ENCODE measurements at regions not wholly inside any gene's neighbourhood (a gene's known extent, or its start where the extent isn't known, plus 50 kb on each side); places are given as distances from the start of the nearest gene placed in this dataset.

GRCh38 chr6:165173484-165173883 lies 135.9 kb downstream of the C6orf118 start:
- Mint-ChIP-seq H3K36me3 (ENCODE audit: insufficient read depth, unreplicated experiment) (no peaks in the 10 kb centered on the region), H3K4me3 (ENCODE audit: low read depth, unreplicated experiment) (no peak overlapping the region), H3K9me3 (ENCODE audit: low read depth, unreplicated experiment) (peaks cover 9% of the 10 kb centered on the region), H3K27ac (ENCODE audit: unreplicated experiment) (no peak overlapping the region), H3K4me1 (ENCODE audit: low read depth, unreplicated experiment) (peaks cover 11% of the 10 kb centered on the region), H3K27me3 (ENCODE audit: unreplicated experiment) (no peaks in the 10 kb centered on the region)
- BruUV-seq (replicated peaks) = no TSS peak
- intact Hi-C loops (cut with micrococcal nuclease; ENCODE audit: unreplicated experiment) = no loop called here
- no peak for DNase-seq
- CTCF ChIA-PET = no interaction called here
- no peak for TF ChIP-seq CTCF (IDR thresholded peaks at IDR 0.05; ENCODE audit: unreplicated experiment)

- no peaks in the 10 kb centered on the region for H3K4me1 Mint-ChIP-seq (ENCODE audit: low read depth, unreplicated experiment)
- BruUV-seq (replicated peaks) = no TSS peak
- H3K36me3 Mint-ChIP-seq (ENCODE audit: insufficient read depth, unreplicated experiment) = no peaks in the 10 kb centered on the region
- H3K27ac Mint-ChIP-seq (ENCODE audit: unreplicated experiment) = no peak overlapping the region
- no peak for DNase-seq
- H3K27me3 Mint-ChIP-seq (ENCODE audit: unreplicated experiment) = no peaks in the 10 kb centered on the region
- H3K9me3 Mint-ChIP-seq (ENCODE audit: low read depth, unreplicated experiment) = peaks cover 3% of the 10 kb centered on the region
- no peak for TF ChIP-seq CTCF (IDR thresholded peaks at IDR 0.05; ENCODE audit: unreplicated experiment)
- H3K4me3 Mint-ChIP-seq (ENCODE audit: low read depth, unreplicated experiment) = no peak overlapping the region
- intact Hi-C loops (cut with micrococcal nuclease; ENCODE audit: unreplicated experiment) = no loop called here
- CTCF ChIA-PET = no interaction called here
Measured at GRCh38 chr6:165167861-165168260, 141.5 kb downstream of the C6orf118 start.

GRCh38 chr6:165167311-165167710 lies 142.1 kb downstream of the C6orf118 start:
- Mint-ChIP-seq H3K9me3 (ENCODE audit: low read depth, unreplicated experiment) (peaks cover 3% of the 10 kb centered on the region), H3K4me3 (ENCODE audit: low read depth, unreplicated experiment) (no peak overlapping the region), H3K4me1 (ENCODE audit: low read depth, unreplicated experiment) (no peaks in the 10 kb centered on the region), H3K36me3 (ENCODE audit: insufficient read depth, unreplicated experiment) (no peaks in the 10 kb centered on the region), H3K27ac (ENCODE audit: unreplicated experiment) (no peak overlapping the region), H3K27me3 (ENCODE audit: unreplicated experiment) (no peaks in the 10 kb centered on the region)
- no TSS peak for BruUV-seq (replicated peaks)
- intact Hi-C loops (cut with micrococcal nuclease; ENCODE audit: unreplicated experiment) = no loop called here
- CTCF ChIA-PET = no interaction called here
- no peak for DNase-seq
- TF ChIP-seq CTCF (IDR thresholded peaks at IDR 0.05; ENCODE audit: unreplicated experiment) = no peak

- H3K4me1 Mint-ChIP-seq (ENCODE audit: low read depth, unreplicated experiment) = no peaks in the 10 kb centered on the region
- intact Hi-C loops (cut with micrococcal nuclease; ENCODE audit: unreplicated experiment) = no loop called here
- H3K9me3 Mint-ChIP-seq (ENCODE audit: low read depth, unreplicated experiment) = no peaks in the 10 kb centered on the region
- no peak overlapping the region for H3K27ac Mint-ChIP-seq (ENCODE audit: unreplicated experiment)
- no peaks in the 10 kb centered on the region for H3K27me3 Mint-ChIP-seq (ENCODE audit: unreplicated experiment)
- no peaks in the 10 kb centered on the region for H3K36me3 Mint-ChIP-seq (ENCODE audit: insufficient read depth, unreplicated experiment)
- DNase-seq = no peak
- no peak overlapping the region for H3K4me3 Mint-ChIP-seq (ENCODE audit: low read depth, unreplicated experiment)
- no TSS peak for BruUV-seq (replicated peaks)
- CTCF ChIA-PET = no interaction called here
- TF ChIP-seq CTCF (IDR thresholded peaks at IDR 0.05; ENCODE audit: unreplicated experiment) = no peak
Measured at GRCh38 chr6:165163519-165163918, 145.9 kb downstream of the C6orf118 start.

GRCh38 chr6:165159460-165159859 lies 149.9 kb downstream of the C6orf118 start:
- no peak for DNase-seq
- no peaks in the 10 kb centered on the region for H3K36me3 Mint-ChIP-seq (ENCODE audit: insufficient read depth, unreplicated experiment)
- H3K27ac Mint-ChIP-seq (ENCODE audit: unreplicated experiment) = no peak overlapping the region
- H3K9me3 Mint-ChIP-seq (ENCODE audit: low read depth, unreplicated experiment) = peaks cover 5% of the 10 kb centered on the region
- BruUV-seq (replicated peaks) = no TSS peak
- H3K27me3 Mint-ChIP-seq (ENCODE audit: unreplicated experiment) = no peaks in the 10 kb centered on the region
- no peaks in the 10 kb centered on the region for H3K4me1 Mint-ChIP-seq (ENCODE audit: low read depth, unreplicated experiment)
- TF ChIP-seq CTCF (IDR thresholded peaks at IDR 0.05; ENCODE audit: unreplicated experiment) = no peak
- no peak overlapping the region for H3K4me3 Mint-ChIP-seq (ENCODE audit: low read depth, unreplicated experiment)
- intact Hi-C loops (cut with micrococcal nuclease; ENCODE audit: unreplicated experiment) = no loop called here
- CTCF ChIA-PET = no interaction called here
